Stomach (tissue), 8 donors: ENCODE measurements at regions not wholly inside any gene's neighbourhood (a gene's known extent, or its start where the extent isn't known, plus 50 kb on each side); places are given as distances from the start of the nearest gene placed in this dataset.

Experiments
- DNase-seq, 2 donors: peaks; one replicate each; pipeline versions ENCODE4 v3.0.0 to v3.0.0-alpha.2; 2013 to 2019
- H3K27ac ChIP-seq, 5 donors: fragments of 200-600 bp in 4 of 5; sonication (generic) in 4 of 5; one replicate each; pipeline ENCODE4 v1.5.1; 2013 to 2019; ENCODE audit warnings: mild to moderate bottlenecking in 1 of 5, moderate library complexity in 1 of 5
- H3K27me3 ChIP-seq, 3 donors: fragments of 200-600 bp; sonication (generic); one replicate each; pipeline ENCODE4 v1.5.1; 2017 to 2019; ENCODE audit warnings: mixed run types in 1 of 3
- H3K36me3 ChIP-seq, 4 donors: fragments of 200-600 bp; sonication (generic); 1 replicate in 3 of 4; 2 replicates in 1 of 4; pipeline ENCODE4 v1.5.1; 2016 to 2019
- H3K4me1 ChIP-seq, 4 donors: fragments of 200-600 bp; sonication (generic); one replicate each; pipeline ENCODE4 v1.5.1; 2016 to 2019
- H3K4me3 ChIP-seq, 4 donors: fragments of 200-600 bp; sonication (generic) in 3 of 4; one replicate each; pipeline ENCODE4 v1.5.1; 2016 to 2019; ENCODE audit warnings: mild to moderate bottlenecking in 1 of 4
- H3K9me3 ChIP-seq, 4 donors: fragments of 200-600 bp; sonication (generic); one replicate each; pipeline ENCODE4 v1.5.1; 2016 to 2019
- CTCF ChIP-seq, 7 experiments: fragments of 450-650 bp in 4 of 7; fragments of 200-600 bp in 3 of 7; sonication (generic) in 3 of 7; IDR thresholded peaks; one replicate each; pipeline ENCODE4 v1.5.1; 2016 to 2019; ENCODE audit warnings: antibody characterized with exemption in 7 of 7, control low read depth in 2 of 7, mild to moderate bottlenecking in 1 of 7
- EP300 ChIP-seq: sonication (generic); formaldehyde crosslinking; IDR thresholded peaks from one replicate; pipeline ENCODE4 v1.6.1; 2017; ENCODE audit warnings: antibody characterized with exemption
- POLR2A ChIP-seq, 4 donors: fragments of 450-650 bp; IDR thresholded peaks; one replicate each; pipeline ENCODE4 v1.6.1; 2016; ENCODE audit warnings: antibody characterized with exemption in 4 of 4, control low read depth in 2 of 4, mild to moderate bottlenecking in 1 of 4, moderate library complexity in 1 of 4
- POLR2AphosphoS5 ChIP-seq, 3 donors: sonication (generic); formaldehyde crosslinking; IDR thresholded peaks; one replicate each; pipeline ENCODE4 v1.6.1; 2016; ENCODE audit warnings: antibody characterized with exemption in 3 of 3
- WGBS, 5 donors: extraction: QIAGEN DNeasy Blood & Tissue Kit in 3 of 5; methylation state at CpG; one replicate each; pipeline versions ENCODE4 v1.1.5 to v1.1.7; 2013 to 2018; 5-methylcytosine and 5-hydroxymethylcytosine counted together
- intact Hi-C: fragments of 100-400 bp; cut with DNase I; formaldehyde crosslinking; loops from one replicate; pipeline ENCODE4 v1.15.1; 2023; ENCODE audit warnings: low total_unique reads
- donor health status: healthy with polysubstance abuse.
- donor health status: Bipolar disorder and iron deficiency.
- donor health status: healthy.

- WGBS, 5 donors, result 83 to 97% (median 91%) methylated on average over 1 of the region's 1 CpG
- TF ChIP-seq CTCF (IDR thresholded peaks at IDR 0.05) (no peak), EP300 (no peak), POLR2A (IDR thresholded peaks at IDR 0.05) (no peak), POLR2AphosphoS5 (IDR thresholded peaks at IDR 0.05) (no peak)
- intact Hi-C loops, result no loop called here
- Histone ChIP-seq H3K4me1 (no peaks in the 10 kb centered on the region), H3K36me3 (no peaks in the 10 kb centered on the region), H3K27me3 (no peaks in the 10 kb centered on the region), H3K27ac (no peak overlapping the region), H3K9me3 (peaks cover 0 to 4% (median 2%) of the 10 kb centered on the region in 4 donors), H3K4me3 (no peak overlapping the region)
- DNase-seq, result no peak
These were observed 529.6 kb downstream of the RAB38 start for GRCh38 chr11:87645626-87646025.

GRCh38 chr11:87639753-87640364 is 535.4 kb downstream of the RAB38 start:
- 65 to 71% (median 66%) methylated on average over 1 of the region's 1 CpG for WGBS, 5 donors
- Histone ChIP-seq H3K9me3 (no peaks in the 10 kb centered on the region), H3K36me3 (no peaks in the 10 kb centered on the region), H3K27me3 (no peaks in the 10 kb centered on the region), H3K4me3 (no peak overlapping the region), H3K4me1 (no peaks in the 10 kb centered on the region), H3K27ac (no peak overlapping the region)
- no peak for TF ChIP-seq EP300
- TF ChIP-seq POLR2A (IDR thresholded peaks at IDR 0.05), result no peak
- no peak for TF ChIP-seq POLR2AphosphoS5 (IDR thresholded peaks at IDR 0.05)
- no peak for TF ChIP-seq CTCF (IDR thresholded peaks at IDR 0.05)
- no peak for DNase-seq
- intact Hi-C loops, result no loop called here

DNA sequence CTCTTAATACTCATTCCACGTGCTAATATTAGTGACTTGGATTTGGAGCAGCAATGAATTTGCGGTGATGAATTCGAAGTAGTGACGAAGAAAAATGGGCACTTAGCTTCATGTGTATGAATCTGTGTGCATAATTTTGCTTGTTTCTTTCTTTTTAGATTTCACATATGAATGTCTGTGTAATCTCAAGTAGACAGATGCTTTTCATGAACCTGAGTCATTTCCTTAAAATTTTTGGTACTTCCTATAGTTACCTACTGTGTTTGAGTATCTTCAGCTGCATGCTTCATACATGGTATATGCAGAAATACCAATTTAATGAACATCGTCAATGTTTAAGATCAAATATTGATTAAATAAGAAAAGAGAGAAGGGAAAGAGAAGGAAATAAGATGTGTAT is 540.2 kb downstream of the RAB38 start:
- no peak for DNase-seq
- Histone ChIP-seq H3K36me3 (no peaks in the 10 kb centered on the region), H3K27me3 (no peaks in the 10 kb centered on the region), H3K4me1 (no peaks in the 10 kb centered on the region), H3K27ac (no peak overlapping the region), H3K9me3 (no peaks in the 10 kb centered on the region), H3K4me3 (no peak overlapping the region)
- intact Hi-C loops, result no loop called here
- no peak for TF ChIP-seq POLR2AphosphoS5 (IDR thresholded peaks at IDR 0.05)
- no peak for TF ChIP-seq POLR2A (IDR thresholded peaks at IDR 0.05)
- TF ChIP-seq EP300, result no peak
- no peak for TF ChIP-seq CTCF (IDR thresholded peaks at IDR 0.05)
- WGBS, 5 donors, result 78 to 94% (median 88%) methylated on average over 5 of the region's 5 CpGs

- Histone ChIP-seq H3K27me3 (no peaks in the 10 kb centered on the region), H3K4me3 (no peak overlapping the region), H3K4me1 (no peaks in the 10 kb centered on the region), H3K27ac (no peak overlapping the region), H3K9me3 (no peaks in the 10 kb centered on the region), H3K36me3 (no peaks in the 10 kb centered on the region)
- DNase-seq, result peak in 1 of 2 donors; percentile 11
- TF ChIP-seq POLR2AphosphoS5 (IDR thresholded peaks at IDR 0.05), result no peak
- no peak for TF ChIP-seq EP300
- no peak for TF ChIP-seq CTCF (IDR thresholded peaks at IDR 0.05)
- intact Hi-C loops, result no loop called here
- 44 to 56% (median 51%) methylated on average over 3 of the region's 3 CpGs for WGBS, 5 donors
These were observed 540.9 kb downstream of the RAB38 start for GRCh38 chr11:87634331-87634730.
